Stimulated activated CD4-positive, alpha-beta T cell treated with anti-CD3 and anti-CD28 coated beads, Interleukin-2, amount 100 ng/mL, for 24 hours (primary cell): ENCODE measurements at regions not wholly inside any gene's neighbourhood (a gene's known extent, or its start where the extent isn't known, plus 50 kb on each side); places are given as distances from the start of the nearest gene placed in this dataset.

Experiments
- DNase-seq, 2 donors: peaks; one replicate each; pipeline ENCODE4 v3.0.0-alpha.2; 2020

DNA sequence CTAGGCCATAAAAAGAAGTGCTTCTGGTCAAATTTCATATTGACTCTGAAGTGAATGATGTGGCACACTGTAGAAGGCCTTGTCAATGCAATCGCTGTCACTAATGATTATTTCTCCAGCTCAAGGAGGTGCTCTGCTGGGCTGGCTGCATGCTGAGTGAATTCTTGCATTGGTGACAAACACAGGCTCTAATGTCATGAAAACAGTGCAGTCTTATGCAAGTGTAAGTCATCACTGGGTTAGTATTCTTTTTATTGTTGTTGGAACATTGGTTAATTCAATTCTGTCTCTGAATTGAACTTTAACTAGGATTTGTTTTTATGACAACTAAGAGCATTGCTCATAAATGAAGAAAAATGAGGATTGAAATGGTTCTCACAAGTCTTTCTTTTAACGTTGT, 57.3 kb upstream of the CD180 start:
- no peak for DNase-seq

DNA sequence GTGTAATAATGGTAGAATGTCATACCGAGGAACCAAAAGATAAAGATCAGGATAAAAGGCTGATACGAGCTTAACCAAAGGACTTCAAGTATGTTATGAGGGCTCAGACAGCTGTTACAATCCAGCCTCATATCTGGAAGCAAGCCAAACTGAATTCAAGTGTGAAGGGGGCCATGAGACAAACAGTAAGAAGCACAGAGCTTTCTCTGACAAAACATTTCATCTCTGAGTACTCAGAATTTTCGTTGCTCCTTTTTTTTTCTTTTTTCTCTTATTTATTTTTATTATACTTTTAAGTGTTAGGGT, 52.9 kb upstream of the CD180 start:
- no peak for DNase-seq

DNA sequence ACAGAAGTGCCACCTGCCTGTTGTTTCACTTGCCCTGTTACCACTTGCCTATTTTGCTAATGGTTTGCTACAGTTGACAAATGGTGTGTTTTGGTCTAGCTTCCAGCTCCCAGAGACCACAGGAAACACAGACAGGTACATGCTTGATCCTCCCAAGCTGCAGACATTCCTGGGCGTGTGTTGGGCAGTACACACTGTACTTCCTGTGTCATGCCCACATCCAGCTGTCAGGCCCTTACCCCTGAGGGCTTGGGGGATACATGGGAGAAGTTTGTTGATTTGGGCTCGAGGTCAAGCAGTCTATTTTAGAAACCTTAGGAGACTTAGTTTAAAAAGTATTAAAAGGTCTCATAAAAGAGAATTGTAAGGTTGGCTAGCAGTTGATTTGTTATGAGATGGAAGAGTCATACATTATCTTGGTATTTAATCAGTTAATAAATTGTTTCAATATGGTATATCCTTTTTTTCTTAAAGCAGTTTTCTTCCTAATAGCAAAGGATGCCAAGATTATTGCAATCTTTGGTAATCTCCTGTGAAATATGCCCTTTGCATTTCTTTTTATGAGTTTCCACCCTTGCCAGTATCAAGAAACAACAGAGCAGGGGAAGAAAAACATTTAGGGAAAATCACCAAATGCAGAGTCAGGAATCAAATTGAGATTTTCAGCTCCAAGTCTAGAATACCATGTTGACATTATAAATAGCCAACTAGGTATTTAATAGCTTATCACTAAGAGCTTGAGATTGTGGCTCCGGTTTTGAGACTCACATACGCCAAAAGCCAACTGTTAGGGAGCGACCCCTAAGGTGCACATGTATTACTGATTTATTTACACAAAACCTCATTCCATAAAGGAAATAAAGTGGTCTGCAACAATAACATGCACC, 52.3 kb upstream of the CD180 start:
- DNase-seq: no peak

DNA sequence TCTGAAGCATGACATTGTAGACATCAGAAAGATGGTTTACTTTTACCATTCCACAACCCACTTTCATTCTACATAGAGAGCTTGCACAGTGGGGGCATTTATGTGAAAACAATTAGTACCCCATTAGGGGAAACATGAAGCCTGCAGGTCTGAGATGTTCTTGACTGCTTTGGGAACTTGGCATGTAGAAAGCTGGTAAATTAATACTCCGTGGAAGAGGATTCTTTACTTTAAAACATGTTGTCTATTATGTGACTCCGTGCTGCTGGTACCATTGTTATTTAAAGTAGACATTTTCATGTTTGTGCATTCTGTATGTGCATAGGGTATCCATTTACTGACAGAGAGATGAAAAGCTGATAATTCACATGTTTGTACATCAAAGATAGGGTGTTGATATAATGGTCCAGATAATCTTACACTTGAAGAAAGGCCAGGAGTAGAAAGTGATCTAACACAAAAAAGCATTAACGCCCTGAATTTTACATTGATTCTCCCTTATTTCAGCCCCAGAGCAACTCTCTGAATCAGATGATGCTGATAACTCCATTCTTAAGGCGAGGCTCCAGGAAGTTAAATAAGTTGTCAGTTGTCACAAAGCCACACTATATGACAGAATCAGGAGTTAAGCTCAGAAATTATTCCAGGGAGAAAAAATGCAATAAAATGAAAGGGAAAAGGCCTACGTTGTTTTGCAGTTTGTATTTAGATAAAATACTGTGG, 50.1 kb upstream of the CD180 start:
- DNase-seq: no peak
